H1 (cell line): ENCODE measurements at regions not wholly inside any gene's neighbourhood (a gene's known extent, or its start where the extent isn't known, plus 50 kb on each side); places are given as distances from the start of the nearest gene placed in this dataset.

ENCODE experiments used
- CTCF ChIP-seq, 3 experiments: IDR thresholded peaks; 1 replicate in 2 of 3; 2 replicates in 1 of 3; pipeline versions ENCODE4 v1.5.1 to v1.6.1; 2011; ENCODE audit warnings: low read length in 3 of 3, mild to moderate bottlenecking in 3 of 3, inconsistent platforms in 2 of 3, low read depth in 1 of 3, moderate library complexity in 1 of 3; ENCODE audit not compliant: insufficient read depth in 1 of 3; ENCODE audit errors: control extremely low read depth in 1 of 3
- JUND ChIP-seq: IDR thresholded peaks from 2 replicates; pipeline ENCODE4 v1.6.1; 2011; ENCODE audit warnings: mild to moderate bottlenecking, improper control_type of control experiment, low read length
- RNF2 ChIP-seq: fragments of 200-900, 300-1000 bp; sonication (generic); IDR thresholded peaks from 2 replicates; pipeline ENCODE4 v1.7.1; 2016; ENCODE audit warnings: borderline replicate concordance, low read depth, mild to moderate bottlenecking, antibody characterized with exemption, low read length; ENCODE audit not compliant: poor library complexity, severe bottlenecking; ENCODE audit errors: missing control alignments
- TF ChIP-seq, protein P1 (sequence below): IDR thresholded peaks from 2 replicates; pipeline ENCODE4 v1.6.1; 2012; ENCODE audit warnings: inconsistent platforms

DNA sequence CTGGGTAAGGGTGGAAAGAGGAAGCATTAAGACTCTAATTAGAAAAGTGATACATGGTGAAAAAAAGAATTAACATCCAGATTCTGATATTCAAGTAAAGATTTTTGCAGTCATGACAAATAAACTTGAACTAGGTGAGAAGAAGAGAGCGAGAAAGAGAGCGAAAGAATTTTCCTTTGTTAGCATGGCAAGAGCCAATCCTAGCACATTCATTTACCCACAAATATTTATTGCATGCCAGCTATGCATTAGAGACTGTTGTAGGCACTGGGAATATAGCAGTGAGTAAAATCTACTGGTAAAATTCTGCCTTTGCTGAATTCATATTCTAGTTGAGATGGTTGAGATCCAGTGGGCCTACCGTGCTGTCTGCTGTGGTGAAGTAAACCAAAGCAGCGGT, 177.9 kb upstream of the DPH6 start:
- TF ChIP-seq JUND (no peak), RNF2 (no peak), CTCF (IDR thresholded peaks at IDR 0.05; ENCODE audit: control extremely low read depth in 1 of 3, insufficient read depth in 1 of 3, low read depth in 1 of 3, low read length in 3 of 3) (no peak)
- TF ChIP-seq, protein P1, sequence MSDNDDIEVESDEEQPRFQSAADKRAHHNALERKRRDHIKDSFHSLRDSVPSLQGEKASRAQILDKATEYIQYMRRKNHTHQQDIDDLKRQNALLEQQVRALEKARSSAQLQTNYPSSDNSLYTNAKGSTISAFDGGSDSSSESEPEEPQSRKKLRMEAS = no peak
